NCI-H82 (cell line): ENCODE measurements at regions not wholly inside any gene's neighbourhood (a gene's known extent, or its start where the extent isn't known, plus 50 kb on each side); places are given as distances from the start of the nearest gene placed in this dataset.

ENCODE experiments used
- DNase-seq: peaks from one replicate; lab custom pipeline; 2025; lab: John Stamatoyannopoulos, UW

DNA sequence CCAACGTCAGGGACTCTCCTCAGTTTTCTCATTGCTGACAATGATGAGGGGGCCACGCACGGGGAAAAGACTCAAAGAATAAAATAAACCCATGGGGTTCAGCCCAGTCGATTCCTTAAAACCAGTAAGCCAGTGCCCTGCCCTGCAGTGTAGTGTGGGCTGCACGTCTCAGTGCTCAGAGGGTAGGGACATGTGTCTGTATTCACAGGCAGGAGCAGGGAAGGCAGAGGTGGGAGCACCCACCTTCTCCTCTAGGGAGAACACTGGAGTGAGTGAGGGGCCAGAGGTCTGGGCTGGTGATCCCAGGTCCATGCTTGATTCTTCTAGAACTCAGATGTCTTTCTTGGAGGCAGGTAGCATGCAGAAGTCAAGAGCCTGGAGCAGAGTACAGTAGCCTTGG, 303.6 kb downstream of the MATN1 start:
- no peak for DNase-seq

DNA sequence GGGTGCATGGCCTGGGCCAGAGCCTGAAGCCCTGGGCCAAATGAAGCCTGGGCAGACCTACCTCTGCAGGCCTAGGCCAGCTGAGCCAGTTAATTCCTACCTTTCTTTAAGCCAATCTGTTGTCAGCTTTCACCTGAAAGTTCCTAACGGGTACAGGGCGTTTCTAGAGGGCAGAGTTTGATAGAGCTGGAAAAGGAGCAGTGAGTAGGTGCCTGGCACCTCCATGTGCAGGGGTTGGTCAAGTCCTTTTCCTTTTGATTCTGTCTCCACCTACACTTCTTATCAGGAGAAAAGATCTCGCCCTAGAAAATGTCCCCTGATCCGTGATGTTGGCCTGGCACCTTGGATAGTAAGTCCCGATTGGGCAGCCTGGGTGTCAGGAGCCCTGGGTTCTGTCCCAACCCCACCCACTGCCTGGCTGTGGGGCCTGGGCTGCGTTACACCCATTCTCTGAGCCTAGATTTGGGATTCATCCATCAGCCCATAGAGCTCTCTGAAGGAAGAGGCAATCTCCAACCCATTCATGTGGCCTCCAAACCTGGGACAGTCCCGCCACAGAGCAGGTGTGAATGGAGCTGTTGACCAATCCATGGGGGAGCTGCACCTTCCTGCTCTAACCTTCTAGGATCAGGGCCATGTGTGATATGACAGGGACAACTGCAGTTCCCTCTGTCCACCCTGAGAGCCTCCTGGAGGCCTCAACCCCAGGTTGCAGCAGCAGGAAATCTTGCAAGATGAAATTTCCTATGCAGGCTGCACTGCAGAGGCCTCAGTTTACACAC, 304.3 kb downstream of the MATN1 start:
- DNase-seq, result no peak

DNA sequence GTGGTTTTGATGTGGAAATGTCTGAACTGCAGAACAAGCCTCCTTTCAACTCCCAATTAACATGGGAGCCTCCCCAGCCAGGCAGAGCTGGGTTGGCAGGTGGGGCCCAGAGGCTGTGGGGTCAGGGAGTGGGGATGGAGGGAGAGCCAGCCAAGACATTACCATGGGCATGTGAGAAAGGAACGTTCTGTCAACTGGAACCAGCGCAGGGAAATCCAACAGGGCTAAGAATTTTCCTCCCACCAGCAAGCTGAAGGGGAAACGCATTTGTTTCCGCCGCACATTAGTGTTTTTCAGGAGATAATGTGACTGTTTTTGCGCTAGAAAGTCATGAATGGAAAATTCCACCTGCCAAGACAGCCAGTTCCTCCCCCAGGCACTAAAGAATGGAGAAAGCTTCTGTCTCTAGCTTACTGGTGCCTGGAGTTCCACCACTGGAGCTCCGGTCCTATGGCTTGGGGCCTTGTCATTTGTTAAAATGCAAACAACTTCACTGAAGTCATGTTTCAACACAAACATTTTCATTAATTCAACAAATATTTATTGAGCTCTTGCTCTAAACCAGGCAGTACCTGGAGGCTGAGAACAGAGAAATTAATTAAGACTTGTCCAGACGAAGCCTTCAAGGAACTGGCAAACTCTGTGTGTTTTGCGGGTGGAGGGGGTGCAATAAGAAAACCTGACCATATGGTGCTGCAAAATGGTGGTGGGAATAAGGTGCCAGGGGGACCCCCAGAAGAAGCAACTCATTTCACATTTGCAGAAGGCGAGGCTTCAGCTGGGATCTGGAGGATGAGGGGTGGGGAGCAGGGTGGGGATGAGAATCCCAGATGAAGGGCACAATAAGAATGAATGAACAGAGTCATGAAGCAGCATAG, 305.1 kb downstream of the MATN1 start:
- no peak for DNase-seq

DNA sequence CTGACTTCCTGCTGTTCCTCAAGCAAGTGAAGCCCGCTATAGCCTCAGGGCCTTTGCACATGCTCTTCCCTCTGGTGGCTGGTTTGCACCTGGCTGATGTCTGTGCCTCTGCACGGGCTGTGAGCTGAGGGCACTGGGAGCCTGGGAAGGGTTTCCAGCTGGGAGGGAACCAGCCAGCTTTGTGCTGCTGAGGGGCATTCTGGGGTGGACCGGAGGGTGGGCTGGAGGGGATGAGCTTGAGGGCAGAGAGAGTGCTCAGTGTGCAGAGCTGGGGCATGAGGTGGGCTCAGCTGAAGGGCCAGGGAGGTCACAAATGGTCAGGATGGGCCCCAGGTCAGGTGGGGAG, 305.7 kb downstream of the MATN1 start:
- no peak for DNase-seq

DNA sequence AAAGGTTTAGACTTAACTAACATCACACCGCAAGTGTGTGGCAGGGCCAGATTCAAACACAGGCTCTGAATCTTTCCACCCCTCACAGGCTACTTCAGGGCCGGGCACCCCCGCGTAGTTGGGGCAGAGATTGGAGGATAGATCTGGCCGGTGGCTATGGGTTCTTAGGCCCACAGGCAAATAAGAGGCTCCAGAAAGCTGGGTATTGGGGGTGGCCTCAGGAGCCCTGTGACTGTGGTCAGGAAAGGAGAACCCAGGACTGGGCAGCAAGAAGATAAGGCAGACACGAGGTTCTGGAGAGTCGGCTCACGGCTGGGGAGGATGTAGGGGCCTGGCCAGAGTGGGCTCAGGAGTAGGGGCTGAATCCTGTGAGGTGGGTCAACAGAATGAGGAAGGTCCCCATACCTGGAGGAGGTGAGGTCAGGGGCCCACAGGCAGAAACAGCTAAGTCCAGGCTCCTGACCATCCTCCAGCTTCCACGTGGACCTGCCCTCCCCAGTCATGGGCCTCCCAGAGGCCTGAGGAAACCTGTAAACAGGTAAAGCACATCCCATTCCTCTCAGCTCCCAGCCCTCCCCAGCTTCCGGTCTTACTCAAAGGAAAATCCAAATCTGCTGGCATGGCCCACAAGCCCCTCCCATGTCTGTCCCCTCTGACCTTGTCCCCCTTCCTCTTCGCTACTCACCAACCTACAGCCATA, 306.2 kb downstream of the MATN1 start:
- no peak for DNase-seq

DNA sequence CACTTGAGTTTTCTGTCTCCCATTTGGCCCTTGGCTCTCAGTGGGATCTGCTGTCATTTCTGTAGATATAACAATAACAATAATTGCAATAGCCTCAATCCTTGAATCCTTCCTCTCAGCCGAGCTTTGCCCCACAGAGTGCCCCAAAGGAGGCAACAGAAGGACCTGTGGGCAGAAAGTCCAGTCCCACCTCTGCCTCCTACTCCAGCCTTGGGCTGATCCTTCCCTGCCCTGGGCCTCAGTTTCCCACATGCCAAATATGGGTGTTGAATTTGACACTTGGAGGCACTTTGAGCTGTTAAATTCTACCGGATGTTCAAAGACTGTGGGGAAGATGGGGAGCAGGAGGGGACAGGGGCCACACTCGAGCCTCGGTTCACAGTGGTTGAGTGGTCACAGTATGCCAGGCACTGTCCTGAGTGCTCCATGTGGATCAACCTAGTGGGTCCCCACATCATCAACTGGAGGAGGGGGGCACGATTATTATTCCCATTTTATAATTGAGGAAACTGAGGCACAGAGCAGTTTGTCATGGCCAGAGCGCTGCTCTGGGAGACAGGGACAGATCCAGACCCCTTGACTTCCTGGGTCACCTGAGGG, 307.1 kb downstream of the MATN1 start:
- no peak for DNase-seq

DNA sequence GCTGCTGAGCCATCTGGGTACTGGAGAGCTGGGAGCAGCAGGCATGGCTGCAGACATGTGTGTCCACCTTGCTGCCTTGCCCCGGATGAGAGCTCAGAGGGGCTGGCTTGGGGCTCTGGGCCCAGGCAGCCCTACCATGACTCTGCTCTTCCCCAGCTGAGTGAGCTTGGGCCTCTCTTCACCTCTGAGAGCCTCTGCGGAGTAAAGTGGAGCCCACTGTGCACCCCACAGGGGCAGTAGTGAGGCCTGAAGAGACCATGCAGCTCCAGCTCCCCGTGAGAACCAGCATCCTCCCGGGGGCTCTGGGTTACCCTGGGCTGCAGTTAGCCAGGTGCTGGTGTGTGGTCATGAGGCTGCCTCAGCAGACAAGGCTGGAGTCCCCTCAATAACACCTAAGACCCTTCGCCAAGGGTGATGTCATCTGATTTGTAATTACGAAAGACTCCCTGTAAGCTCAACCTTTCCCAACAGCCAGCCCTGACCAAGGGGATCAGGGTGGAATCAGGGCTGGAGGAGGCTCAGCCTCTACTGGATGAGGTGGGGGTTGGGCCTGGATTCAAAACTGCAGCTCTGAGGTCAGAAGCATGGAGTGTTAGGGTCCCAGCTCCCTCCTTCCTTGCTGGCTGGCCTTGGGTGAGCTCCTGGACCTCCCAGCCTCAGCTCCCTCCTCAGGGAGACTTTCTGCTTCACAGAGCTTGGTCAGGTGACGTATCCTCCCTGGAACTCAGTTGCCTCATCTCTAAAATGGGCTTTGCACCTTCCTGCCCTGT, 308.0 kb downstream of the MATN1 start:
- DNase-seq, result no peak

DNA sequence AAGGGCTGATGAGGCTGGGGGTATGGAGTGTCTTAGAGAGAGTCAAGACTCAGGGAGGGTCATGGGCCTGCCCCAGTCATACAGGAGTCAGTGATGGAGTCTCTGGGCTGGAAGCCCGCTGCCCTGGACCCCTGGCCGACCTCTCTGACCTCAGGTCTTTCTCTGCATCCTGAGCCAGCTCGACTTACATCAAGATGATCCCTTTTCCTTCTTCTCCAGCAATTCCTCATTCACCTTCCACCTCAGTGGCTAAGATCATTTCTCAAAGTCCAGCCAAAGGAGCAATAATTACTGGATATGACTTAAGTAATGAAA, 308.6 kb downstream of the MATN1 start:
- no peak for DNase-seq

DNA sequence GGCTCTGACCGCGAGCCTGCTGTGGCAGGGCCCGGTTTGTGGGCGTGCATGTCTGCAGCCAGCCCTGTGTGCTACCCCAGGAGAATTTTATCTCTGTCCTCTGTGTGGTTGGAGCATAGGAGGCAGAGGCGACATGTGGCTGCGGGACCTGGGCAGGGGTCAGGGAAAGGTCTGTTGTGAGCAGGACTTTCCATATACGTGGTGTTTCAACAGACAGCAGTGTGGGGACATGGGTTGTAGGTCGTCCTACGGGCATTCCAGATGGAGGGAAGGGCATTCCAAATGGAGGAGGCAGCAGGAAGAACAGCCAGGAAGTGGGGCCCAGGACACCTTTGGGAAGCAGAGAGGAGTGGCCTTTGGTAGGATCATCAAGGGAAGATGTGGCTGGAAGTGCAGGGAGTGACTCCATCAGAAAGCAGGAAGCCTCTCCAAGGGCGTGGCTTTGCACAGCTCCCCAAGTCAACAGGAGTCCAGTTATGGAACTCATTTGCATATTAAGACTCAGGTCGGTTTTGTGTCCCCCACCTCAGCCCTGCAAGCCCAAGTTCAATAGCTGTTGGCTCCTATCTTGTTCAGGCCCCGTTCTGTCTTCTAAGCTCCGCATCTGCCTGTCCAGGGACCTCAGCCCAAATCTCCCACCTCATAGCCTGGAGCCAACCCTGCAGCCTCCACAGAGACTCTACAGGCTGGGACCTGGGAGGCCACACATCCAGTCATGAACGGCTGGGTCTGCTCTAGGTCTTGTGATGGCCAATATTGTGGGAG, 309.1 kb downstream of the MATN1 start:
- DNase-seq, result no peak

DNA sequence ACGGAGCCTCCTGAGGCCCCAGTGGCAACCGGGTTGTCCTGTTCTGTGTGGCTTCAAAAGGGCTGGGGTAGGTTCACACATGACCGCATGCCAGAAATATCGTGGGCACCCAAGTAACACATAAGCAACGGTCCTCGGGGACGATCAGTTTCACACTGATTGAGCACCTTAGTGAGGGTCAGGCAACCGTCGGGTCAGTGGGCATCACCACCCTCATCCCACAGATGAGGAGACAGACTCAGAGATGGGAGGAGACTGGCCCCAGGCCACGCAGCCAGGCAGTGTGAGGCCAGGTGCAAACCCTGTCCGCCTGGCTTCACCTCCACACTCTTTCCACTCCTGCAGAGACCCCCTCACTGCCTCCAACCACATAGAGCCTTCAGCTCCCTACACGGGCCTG, 309.8 kb downstream of the MATN1 start:
- DNase-seq, result no peak

DNA sequence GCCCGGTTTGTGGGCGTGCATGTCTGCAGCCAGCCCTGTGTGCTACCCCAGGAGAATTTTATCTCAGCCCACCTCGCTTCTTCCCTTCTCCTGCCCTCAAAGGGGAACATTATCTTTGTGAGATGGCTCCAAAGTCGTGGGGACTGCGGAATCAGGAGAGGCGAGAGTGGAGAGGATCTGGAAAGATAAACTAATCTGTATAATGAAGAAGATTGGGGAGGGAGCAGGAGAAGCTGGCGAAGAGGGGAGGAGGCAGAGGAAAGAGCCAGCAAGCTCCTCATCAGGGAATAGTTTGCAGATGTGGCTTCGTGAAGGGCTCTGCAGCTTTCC, 310.3 kb downstream of the MATN1 start:
- no peak for DNase-seq

DNA sequence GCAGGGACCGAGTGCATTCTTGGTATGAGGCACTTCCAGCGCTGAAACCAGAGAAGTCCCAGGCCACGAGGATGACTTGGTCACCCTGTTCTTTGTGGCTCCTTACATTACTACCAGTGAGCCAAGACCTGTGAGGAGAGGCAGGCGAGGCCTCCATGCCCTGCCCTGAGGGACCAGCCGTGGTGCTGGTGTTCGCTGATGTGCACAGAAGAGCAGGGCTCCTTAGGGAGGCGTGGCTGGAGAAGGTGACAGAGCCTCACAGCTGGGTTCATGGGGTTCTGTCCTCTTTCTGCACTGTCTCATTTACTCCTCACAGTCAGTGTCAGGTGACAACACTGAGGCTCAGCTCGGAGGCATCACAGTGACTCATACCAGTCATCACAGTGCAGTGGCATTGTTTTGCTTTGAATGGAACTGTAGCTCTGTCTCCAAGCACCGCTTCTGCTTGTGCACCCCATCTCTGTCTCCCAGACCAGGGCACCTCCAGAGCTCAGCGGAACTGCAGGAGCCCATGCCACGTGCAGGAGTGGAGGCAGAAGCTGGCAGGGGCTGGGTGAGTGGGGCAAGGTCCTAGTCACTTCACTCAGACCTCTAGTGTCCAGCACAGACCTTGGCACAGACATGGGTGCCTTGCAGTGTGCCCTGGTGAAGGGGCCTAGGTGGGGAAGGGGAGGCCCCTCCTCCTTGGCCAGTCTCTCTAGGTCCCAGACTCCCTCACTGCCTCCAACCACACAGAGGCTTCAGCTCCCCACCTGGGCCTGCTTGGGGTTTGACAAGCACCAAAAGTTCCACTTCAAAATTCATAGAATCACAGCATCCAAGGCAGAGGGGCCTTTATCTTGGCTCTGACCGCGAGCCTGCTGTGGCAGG, 310.9 kb downstream of the MATN1 start:
- DNase-seq, result no peak

DNA sequence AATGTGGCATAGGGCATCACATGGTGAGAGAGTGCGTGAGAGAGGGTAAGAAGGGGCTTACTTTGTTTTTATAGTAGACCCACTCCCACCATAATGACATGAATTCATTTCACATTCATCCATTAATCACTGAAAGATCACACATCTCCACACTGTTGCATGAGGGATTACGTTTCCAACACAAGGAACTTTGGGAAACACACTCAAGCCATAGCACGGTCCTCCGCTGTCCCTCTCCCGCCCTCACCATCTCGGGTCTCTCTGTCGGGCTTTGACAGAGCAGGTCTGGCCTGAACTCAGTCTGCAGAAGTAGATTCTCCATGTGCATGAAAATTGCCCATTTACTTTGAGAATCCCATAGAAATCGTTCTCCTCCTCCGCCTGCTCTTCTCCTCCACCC, 312.2 kb downstream of the MATN1 start:
- no peak for DNase-seq

DNA sequence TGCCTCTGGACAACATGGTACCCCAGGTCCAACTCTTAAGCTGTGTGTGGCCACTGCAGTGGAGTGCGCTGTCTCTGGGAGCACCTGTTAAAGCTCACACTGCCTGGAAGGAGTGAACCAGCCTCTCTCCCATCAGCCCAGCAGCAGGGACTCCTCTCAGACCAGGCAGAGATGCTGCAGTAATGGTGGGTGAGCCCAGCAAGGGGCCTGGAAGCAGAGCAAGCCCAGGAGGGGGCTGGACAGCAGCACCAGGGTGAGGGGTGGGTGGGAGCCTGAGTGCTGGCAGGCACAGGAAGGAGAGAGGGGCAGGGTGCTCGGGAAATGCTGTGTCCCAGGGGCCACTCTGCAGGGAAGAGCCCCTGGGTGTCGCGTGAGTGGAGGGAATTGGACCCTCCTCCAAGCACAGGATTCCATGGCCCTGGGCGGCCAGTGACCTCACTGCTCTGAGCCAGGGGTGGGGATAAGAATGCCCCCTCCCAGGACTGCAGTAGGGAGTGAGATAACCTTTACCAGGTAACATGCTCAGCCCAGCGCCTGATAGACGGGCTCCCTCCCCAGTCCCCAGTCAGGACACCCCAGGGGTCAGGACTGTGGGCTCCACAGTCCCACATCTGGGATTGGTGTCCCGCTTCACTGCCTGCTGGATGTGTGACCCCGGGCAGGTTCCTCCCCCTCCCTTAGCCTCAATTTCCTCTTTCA, 313.1 kb downstream of the MATN1 start:
- no peak for DNase-seq

DNA sequence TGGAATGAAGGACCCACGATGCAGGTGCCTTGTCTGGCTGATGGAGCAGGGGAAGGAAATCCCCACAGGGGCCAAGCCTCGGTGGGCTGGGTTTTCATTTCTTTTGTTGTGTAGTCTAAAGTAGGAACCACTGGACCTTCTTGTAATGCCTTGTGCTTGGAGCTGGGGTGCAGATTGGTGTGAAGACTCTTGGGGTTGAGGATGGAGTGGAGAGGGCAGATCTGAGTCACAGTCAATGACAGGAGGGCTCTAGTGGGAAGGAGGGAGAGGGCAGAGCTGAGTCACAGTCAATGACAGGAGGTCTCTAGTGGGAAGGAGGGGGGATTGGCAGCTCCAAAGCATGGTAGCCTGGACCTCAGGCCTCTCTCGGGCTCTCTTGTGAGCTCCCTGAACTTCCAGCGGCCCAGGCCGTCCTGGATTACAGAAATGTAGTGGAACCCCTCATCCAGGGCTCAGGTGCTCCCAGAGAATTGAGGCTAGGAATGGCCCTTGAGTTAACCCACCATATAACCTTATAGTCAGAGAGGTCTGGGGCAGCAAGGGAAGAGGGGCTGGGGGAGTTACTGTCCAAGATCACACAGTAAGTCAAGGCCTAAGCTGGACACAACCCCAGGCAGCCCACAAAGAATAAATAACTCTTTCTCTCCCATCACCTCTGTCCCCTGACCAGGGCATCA, 313.8 kb downstream of the MATN1 start:
- DNase-seq, result no peak

DNA sequence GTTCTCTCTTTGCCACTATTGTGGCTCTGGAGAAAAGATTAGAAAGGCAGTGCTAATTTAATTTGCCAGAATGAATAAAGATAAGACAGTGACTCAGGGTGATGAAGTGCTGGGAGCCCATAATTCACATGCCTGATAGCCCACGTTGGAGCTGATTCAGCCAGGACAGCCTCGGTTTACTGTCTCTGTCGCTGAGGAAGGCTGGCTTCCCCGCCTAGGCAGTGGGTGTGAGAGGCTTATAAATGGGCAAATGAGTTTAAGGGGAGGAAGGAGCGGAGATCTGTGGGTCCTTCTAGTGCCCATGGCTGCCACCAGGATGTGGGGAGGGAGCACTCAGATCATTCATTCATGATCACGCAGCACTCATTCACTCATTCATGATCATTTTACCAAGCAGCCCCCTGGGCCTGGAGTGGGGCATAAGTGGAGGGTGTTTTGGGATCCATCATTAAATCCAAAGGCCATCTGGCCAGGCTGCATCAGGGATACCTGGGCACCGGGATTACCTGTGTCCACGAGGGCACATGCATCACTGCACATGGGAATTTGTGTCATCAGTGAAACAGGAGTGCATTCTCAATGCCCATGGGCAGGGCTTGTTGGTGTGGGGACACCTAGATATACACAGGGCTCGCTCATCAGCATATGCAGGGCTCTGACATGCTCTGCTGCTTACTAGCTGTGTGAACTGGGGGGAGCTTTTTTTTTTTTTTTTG, 315.4 kb downstream of the MATN1 start:
- no peak for DNase-seq

DNA sequence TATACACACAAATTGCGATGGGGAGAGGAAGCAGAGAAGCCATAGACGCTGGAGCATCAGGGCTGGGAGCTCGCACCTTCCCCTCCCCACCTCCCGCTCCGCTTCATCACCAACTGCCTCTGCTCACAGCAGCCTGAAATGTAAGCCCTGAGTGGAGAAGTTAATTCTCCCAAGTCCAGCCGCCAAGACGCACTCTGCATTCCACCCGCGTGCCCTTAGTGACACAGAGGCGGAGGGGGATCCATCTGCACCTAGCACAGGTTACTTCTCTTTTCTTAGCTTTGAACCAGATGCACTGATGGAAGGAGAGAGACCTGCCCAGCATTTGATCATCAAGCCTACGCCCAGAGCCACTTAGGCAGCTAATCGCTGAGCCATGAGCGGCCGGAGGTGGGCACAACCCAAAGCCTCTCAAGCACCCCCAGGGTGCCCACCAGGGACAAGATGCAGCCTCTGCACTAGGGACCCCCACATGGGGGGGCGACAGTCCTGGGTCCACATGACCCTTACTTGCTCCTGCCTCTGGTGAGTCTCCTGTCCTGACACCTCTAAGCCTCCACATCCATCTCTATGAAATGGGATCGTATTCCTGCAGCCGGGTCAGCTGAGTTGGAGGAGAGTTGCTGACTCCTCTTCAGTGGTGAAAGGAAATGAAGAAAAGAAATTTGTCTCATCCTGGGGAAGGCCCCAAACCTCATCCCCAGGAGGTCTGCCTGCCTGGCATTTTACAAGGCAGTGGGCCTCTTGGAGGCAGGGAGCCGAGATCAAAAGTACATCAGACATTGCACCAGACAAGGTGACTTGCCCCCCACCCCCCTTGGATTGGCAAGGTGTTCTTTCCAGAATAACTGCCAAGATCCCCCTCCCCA, 316.2 kb downstream of the MATN1 start:
- DNase-seq, result no peak
